ENCODE measurements at regions not wholly inside any gene's neighbourhood (a gene's known extent, or its start where the extent isn't known, plus 50 kb on each side); places are given as distances from the start of the nearest gene placed in this dataset.

- TF ChIP-seq, protein P1, sequence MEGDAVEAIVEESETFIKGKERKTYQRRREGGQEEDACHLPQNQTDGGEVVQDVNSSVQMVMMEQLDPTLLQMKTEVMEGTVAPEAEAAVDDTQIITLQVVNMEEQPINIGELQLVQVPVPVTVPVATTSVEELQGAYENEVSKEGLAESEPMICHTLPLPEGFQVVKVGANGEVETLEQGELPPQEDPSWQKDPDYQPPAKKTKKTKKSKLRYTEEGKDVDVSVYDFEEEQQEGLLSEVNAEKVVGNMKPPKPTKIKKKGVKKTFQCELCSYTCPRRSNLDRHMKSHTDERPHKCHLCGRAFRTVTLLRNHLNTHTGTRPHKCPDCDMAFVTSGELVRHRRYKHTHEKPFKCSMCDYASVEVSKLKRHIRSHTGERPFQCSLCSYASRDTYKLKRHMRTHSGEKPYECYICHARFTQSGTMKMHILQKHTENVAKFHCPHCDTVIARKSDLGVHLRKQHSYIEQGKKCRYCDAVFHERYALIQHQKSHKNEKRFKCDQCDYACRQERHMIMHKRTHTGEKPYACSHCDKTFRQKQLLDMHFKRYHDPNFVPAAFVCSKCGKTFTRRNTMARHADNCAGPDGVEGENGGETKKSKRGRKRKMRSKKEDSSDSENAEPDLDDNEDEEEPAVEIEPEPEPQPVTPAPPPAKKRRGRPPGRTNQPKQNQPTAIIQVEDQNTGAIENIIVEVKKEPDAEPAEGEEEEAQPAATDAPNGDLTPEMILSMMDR (IDR thresholded peaks at IDR 0.05) = no peak
- no peak for TF ChIP-seq POLR2AphosphoS5 (IDR thresholded peaks at IDR 0.05)
- no peak for TF ChIP-seq POLR2A (IDR thresholded peaks at IDR 0.05)
These were observed 124.4 kb upstream of the NOVA1 start for GRCh38 chr14:26722258-26722657.
